Right lobe of liver (tissue), 6 donors: ENCODE measurements at regions not wholly inside any gene's neighbourhood (a gene's known extent, or its start where the extent isn't known, plus 50 kb on each side); places are given as distances from the start of the nearest gene placed in this dataset.

ENCODE experiments used
- ATAC-seq, 4 donors: fragments of 200-7000 bp; cut with Tn5 transposase; one replicate each; pipeline ENCODE4 v1.9.1; 2020; ENCODE audit warnings: mild to moderate bottlenecking in 4 of 4, moderate library complexity in 4 of 4
- DNase-seq, 3 donors: peaks; one replicate each; pipeline ENCODE4 v3.0.0-alpha.2; 2020
- H3K27ac ChIP-seq, 3 donors: fragments of 200-600 bp; one replicate each; pipeline ENCODE4 v1.8.0; 2022
- H3K27me3 ChIP-seq, 2 donors: fragments of 200-600 bp; one replicate each; pipeline ENCODE4 v1.8.0; 2022
- H3K36me3 ChIP-seq, 4 donors: fragments of 200-600 bp; sonication (generic) in 1 of 4; one replicate each; pipeline versions ENCODE4 v1.5.1 to v1.8.0; 2017 to 2022; ENCODE audit warnings: control low read depth in 1 of 4
- H3K4me1 ChIP-seq, 4 donors: fragments of 200-600 bp; sonication (generic) in 1 of 4; one replicate each; pipeline versions ENCODE4 v1.5.1 to v1.8.0; 2017 to 2022; ENCODE audit warnings: control low read depth in 1 of 4
- H3K4me3 ChIP-seq, 3 donors: fragments of 200-600 bp; one replicate each; pipeline ENCODE4 v1.8.0; 2022
- H3K9me3 ChIP-seq, 4 donors: fragments of 200-600 bp; sonication (generic) in 1 of 4; one replicate each; pipeline versions ENCODE4 v1.5.1 to v1.8.0; 2017 to 2022; ENCODE audit warnings: control low read depth in 1 of 4
- POLR2A ChIP-seq: fragments of 450-650 bp; IDR thresholded peaks from one replicate; pipeline ENCODE4 v1.6.1; 2017; ENCODE audit warnings: antibody characterized with exemption, mild to moderate bottlenecking
- WGBS: methylation state at CpG from one replicate; pipeline ENCODE4 v1.1.6; 2018; ENCODE audit warnings: low coverage, low lambda C conversion rate; ENCODE audit not compliant: insufficient coverage; ENCODE audit errors: missing lambda C conversion rate; 5-methylcytosine and 5-hydroxymethylcytosine counted together
- intact Hi-C, 2 donors: fragments of 100-400 bp; cut with DNase I; formaldehyde crosslinking; loops; one replicate each; pipeline versions ENCODE4 v1.11.2 to v1.14.1; 2022
- TF ChIP-seq, protein P1 (sequence below), 4 donors: fragments of 200-600 bp in 3 of 4; fragments of 450-650 bp in 1 of 4; IDR thresholded peaks; one replicate each; pipeline versions ENCODE4 v1.5.1 to v1.8.0; 2016 to 2022; ENCODE audit warnings: antibody characterized with exemption in 4 of 4, mild to moderate bottlenecking in 2 of 4
- donor health status: DM: no; HTN: yes; CAD: no.
- donor health status: DM: no; HTN: no; CAD: no.
- donor health status: DM: no; HTN: no; CAD: no.
- donor health status: DM: no; HTN: yes; CAD: no.
- donor health status: DM: no; HTN: yes; CAD: no.

DNA sequence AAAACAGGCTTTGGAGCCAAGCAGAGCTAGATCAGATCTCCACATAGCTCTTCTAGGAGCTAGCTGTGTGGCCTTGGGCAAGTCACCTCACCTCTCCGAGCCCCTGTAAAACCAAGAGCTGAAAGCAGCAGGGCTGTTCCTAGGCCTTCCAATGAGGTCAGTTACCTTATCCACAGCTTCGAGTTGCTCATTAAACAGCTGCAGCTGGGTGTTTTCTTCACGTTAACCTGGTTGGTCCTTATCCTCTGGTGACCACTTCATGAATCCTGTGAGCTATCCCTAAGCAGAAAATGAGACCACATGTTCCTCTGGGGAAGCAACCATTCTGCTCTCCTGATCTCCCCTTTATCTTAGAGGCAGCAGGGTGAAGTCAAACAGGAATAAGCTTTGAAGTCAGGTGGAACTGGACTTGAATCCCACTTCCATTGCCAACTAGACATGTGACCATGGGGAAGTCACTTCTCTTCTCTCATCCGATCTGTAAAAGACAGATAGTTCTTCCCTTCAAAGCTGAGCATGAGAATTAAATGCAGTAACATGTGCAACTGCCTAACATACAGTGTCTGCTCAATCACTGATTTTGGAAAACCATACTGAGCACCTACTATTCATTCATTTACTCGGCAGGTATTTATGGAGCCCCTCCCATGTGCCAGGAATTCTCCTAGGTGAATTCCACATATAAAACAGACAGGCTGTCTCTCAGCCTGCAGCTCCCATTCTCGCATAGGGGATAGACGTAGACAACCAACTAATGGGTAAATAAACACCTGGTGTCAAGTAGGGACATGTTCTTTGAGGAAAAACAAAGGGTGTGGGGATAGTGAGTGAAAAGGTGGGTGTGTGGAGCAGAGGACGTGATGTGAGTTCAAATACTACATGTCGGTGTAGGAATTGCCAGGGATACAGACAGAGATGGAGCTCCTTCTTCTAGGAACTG is 111.7 kb upstream of the BOD1 start:
- Histone ChIP-seq H3K9me3 (no peaks in the 10 kb centered on the region), H3K27ac (no peak overlapping the region), H3K4me3 (no peak overlapping the region), H3K27me3 (no peaks in the 10 kb centered on the region), H3K4me1 (peaks cover 0 to 10% (median 4%) of the 10 kb centered on the region in 4 donors), H3K36me3 (no peaks in the 10 kb centered on the region)
- WGBS, result 43% methylated on average over 8 of the region's 9 CpGs
- DNase-seq (no peak), ATAC-seq (peak; percentile 55 to 83 (median 74))
- intact Hi-C loops, result no loop called here
- TF ChIP-seq, protein P1, sequence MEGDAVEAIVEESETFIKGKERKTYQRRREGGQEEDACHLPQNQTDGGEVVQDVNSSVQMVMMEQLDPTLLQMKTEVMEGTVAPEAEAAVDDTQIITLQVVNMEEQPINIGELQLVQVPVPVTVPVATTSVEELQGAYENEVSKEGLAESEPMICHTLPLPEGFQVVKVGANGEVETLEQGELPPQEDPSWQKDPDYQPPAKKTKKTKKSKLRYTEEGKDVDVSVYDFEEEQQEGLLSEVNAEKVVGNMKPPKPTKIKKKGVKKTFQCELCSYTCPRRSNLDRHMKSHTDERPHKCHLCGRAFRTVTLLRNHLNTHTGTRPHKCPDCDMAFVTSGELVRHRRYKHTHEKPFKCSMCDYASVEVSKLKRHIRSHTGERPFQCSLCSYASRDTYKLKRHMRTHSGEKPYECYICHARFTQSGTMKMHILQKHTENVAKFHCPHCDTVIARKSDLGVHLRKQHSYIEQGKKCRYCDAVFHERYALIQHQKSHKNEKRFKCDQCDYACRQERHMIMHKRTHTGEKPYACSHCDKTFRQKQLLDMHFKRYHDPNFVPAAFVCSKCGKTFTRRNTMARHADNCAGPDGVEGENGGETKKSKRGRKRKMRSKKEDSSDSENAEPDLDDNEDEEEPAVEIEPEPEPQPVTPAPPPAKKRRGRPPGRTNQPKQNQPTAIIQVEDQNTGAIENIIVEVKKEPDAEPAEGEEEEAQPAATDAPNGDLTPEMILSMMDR (IDR thresholded peaks at IDR 0.05), result no peak
- no peak for TF ChIP-seq POLR2A

GRCh38 chr5:173729079-173729765 is 112.8 kb upstream of the BOD1 start:
- Histone ChIP-seq H3K4me1 (peaks cover 0 to 10% (median 4%) of the 10 kb centered on the region in 4 donors), H3K36me3 (no peaks in the 10 kb centered on the region), H3K27me3 (no peaks in the 10 kb centered on the region), H3K27ac (no peak overlapping the region), H3K9me3 (no peaks in the 10 kb centered on the region), H3K4me3 (no peak overlapping the region)
- no peak for ATAC-seq
- TF ChIP-seq, protein P1 (IDR thresholded peaks at IDR 0.05), result no peak
- 39% methylated on average over 6 of the region's 10 CpGs for WGBS
- DNase-seq, result no peak
- intact Hi-C loops, result no loop called here

GRCh38 chr5:173730632-173731298 is 114.3 kb upstream of the BOD1 start:
- no peaks in the 10 kb centered on the region for H3K36me3 ChIP-seq
- peaks cover 0 to 10% (median 4%) of the 10 kb centered on the region in 4 donors for H3K4me1 ChIP-seq
- 79% methylated on average over 9 of the region's 14 CpGs for WGBS
- TF ChIP-seq POLR2A, result no peak
- TF ChIP-seq, protein P1 (IDR thresholded peaks at IDR 0.05), result no peak
- no peak overlapping the region for H3K4me3 ChIP-seq
- H3K27me3 ChIP-seq, result no peaks in the 10 kb centered on the region
- intact Hi-C loops, result no loop called here
- H3K9me3 ChIP-seq, result no peaks in the 10 kb centered on the region
- ATAC-seq (no peak), DNase-seq (no peak)
- no peak overlapping the region for H3K27ac ChIP-seq

DNA sequence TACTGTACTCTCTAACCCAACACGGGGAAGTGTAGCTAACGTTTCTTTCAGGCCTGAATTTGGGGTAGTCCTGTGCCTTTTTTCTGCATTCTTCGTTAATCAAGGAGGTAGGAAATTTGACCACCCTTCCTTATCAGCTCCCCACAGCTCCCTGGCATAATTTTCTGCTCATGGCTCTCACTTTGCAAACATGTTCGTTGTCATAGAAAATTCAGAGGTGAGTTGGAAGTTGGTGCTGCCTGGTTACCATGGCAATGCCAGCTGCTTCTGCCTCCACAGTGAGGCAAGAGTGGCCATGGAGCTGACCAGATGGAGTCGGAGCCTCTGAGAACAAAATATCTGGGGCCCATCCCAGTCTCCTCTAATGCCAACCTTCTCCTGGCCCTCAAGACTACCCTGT is 116.6 kb upstream of the BOD1 start:
- no peak overlapping the region for H3K27ac ChIP-seq
- H3K9me3 ChIP-seq, result no peaks in the 10 kb centered on the region
- H3K4me3 ChIP-seq, result no peak overlapping the region
- no peaks in the 10 kb centered on the region for H3K36me3 ChIP-seq
- H3K4me1 ChIP-seq, result peaks cover 0 to 4% (median 2%) of the 10 kb centered on the region in 4 donors
- ATAC-seq (no peak), DNase-seq (no peak)
- H3K27me3 ChIP-seq, result no peaks in the 10 kb centered on the region
- intact Hi-C loops, result no loop called here
- TF ChIP-seq, protein P1 (IDR thresholded peaks at IDR 0.05), result no peak
- TF ChIP-seq POLR2A, result no peak
- 71% methylated on average over 5 of the region's 5 CpGs for WGBS
